ENCODE measurements at regions not wholly inside any gene's neighbourhood (a gene's known extent, or its start where the extent isn't known, plus 50 kb on each side); places are given as distances from the start of the nearest gene placed in this dataset.

GRCh38 chr10:130411496-130412085 lies 275.4 kb downstream of the GLRX3 start:
- H3K9ac ChIP-seq (ENCODE audit: low read depth, low read length), result no peak overlapping the region
- no peaks in the 10 kb centered on the region for H3K27me3 ChIP-seq (ENCODE audit: control insufficient read depth, insufficient read depth, low read length)
- H3K9me3 ChIP-seq (ENCODE audit: control insufficient read depth, insufficient read depth, low read length), result no peaks in the 10 kb centered on the region
- H3K36me3 ChIP-seq (ENCODE audit: control insufficient read depth, insufficient read depth, low read length), result no peaks in the 10 kb centered on the region
- no peaks in the 10 kb centered on the region for H3K4me1 ChIP-seq (ENCODE audit: control insufficient read depth, insufficient read depth, low read length)
- H3K4me3 ChIP-seq (ENCODE audit: low read depth, low read length), result no peak overlapping the region

- no peak overlapping the region for H3K4me3 ChIP-seq (ENCODE audit: low read depth, low read length)
- no peaks in the 10 kb centered on the region for H3K36me3 ChIP-seq (ENCODE audit: control insufficient read depth, insufficient read depth, low read length)
- H3K4me1 ChIP-seq (ENCODE audit: control insufficient read depth, insufficient read depth, low read length), result no peaks in the 10 kb centered on the region
- H3K27me3 ChIP-seq (ENCODE audit: control insufficient read depth, insufficient read depth, low read length), result no peaks in the 10 kb centered on the region
- no peaks in the 10 kb centered on the region for H3K9me3 ChIP-seq (ENCODE audit: control insufficient read depth, insufficient read depth, low read length)
- no peak overlapping the region for H3K9ac ChIP-seq (ENCODE audit: low read depth, low read length)
Observed at GRCh38 chr10:130412317-130412716, 276.1 kb downstream of the GLRX3 start.

GRCh38 chr10:130416334-130417150 lies 280.4 kb downstream of the GLRX3 start:
- Histone ChIP-seq H3K36me3 (ENCODE audit: control insufficient read depth, insufficient read depth, low read length) (no peaks in the 10 kb centered on the region), H3K4me1 (ENCODE audit: control insufficient read depth, insufficient read depth, low read length) (no peaks in the 10 kb centered on the region), H3K9me3 (ENCODE audit: control insufficient read depth, insufficient read depth, low read length) (no peaks in the 10 kb centered on the region), H3K27me3 (ENCODE audit: control insufficient read depth, insufficient read depth, low read length) (no peaks in the 10 kb centered on the region), H3K4me3 (ENCODE audit: low read depth, low read length) (no peak overlapping the region), H3K9ac (ENCODE audit: low read depth, low read length) (no peak overlapping the region)

- no peaks in the 10 kb centered on the region for H3K27me3 ChIP-seq (ENCODE audit: control insufficient read depth, insufficient read depth, low read length)
- H3K4me1 ChIP-seq (ENCODE audit: control insufficient read depth, insufficient read depth, low read length), result no peaks in the 10 kb centered on the region
- no peaks in the 10 kb centered on the region for H3K9me3 ChIP-seq (ENCODE audit: control insufficient read depth, insufficient read depth, low read length)
- H3K4me3 ChIP-seq (ENCODE audit: low read depth, low read length), result no peak overlapping the region
- no peak overlapping the region for H3K9ac ChIP-seq (ENCODE audit: low read depth, low read length)
- no peaks in the 10 kb centered on the region for H3K36me3 ChIP-seq (ENCODE audit: control insufficient read depth, insufficient read depth, low read length)
Observed at GRCh38 chr10:130418731-130419130, 282.5 kb downstream of the GLRX3 start.

GRCh38 chr10:130421909-130422308 lies 285.7 kb downstream of the GLRX3 start:
- H3K4me3 ChIP-seq (ENCODE audit: low read depth, low read length), result no peak overlapping the region

GRCh38 chr10:130422366-130423324 lies 286.5 kb downstream of the GLRX3 start:
- Histone ChIP-seq H3K9me3 (ENCODE audit: control insufficient read depth, insufficient read depth, low read length) (no peaks in the 10 kb centered on the region), H3K36me3 (ENCODE audit: control insufficient read depth, insufficient read depth, low read length) (no peaks in the 10 kb centered on the region), H3K9ac (ENCODE audit: low read depth, low read length) (no peak overlapping the region), H3K4me1 (ENCODE audit: control insufficient read depth, insufficient read depth, low read length) (no peaks in the 10 kb centered on the region), H3K4me3 (ENCODE audit: low read depth, low read length) (no peak overlapping the region), H3K27me3 (ENCODE audit: control insufficient read depth, insufficient read depth, low read length) (no peaks in the 10 kb centered on the region)

More at GRCh38 chr10:130421909-130422308, 285.7 kb downstream of the GLRX3 start:
- Histone ChIP-seq H3K9me3 (ENCODE audit: control insufficient read depth, insufficient read depth, low read length) (no peaks in the 10 kb centered on the region), H3K4me1 (ENCODE audit: control insufficient read depth, insufficient read depth, low read length) (no peaks in the 10 kb centered on the region), H3K9ac (ENCODE audit: low read depth, low read length) (no peak overlapping the region), H3K36me3 (ENCODE audit: control insufficient read depth, insufficient read depth, low read length) (no peaks in the 10 kb centered on the region), H3K27me3 (ENCODE audit: control insufficient read depth, insufficient read depth, low read length) (no peaks in the 10 kb centered on the region)

- Histone ChIP-seq H3K36me3 (ENCODE audit: control insufficient read depth, insufficient read depth, low read length) (no peaks in the 10 kb centered on the region), H3K9me3 (ENCODE audit: control insufficient read depth, insufficient read depth, low read length) (no peaks in the 10 kb centered on the region)
Observed at GRCh38 chr10:130423455-130424305, 287.5 kb downstream of the GLRX3 start.

GRCh38 chr10:130424418-130424817 lies 288.2 kb downstream of the GLRX3 start:
- H3K9ac ChIP-seq (ENCODE audit: low read depth, low read length), result no peak overlapping the region
- H3K36me3 ChIP-seq (ENCODE audit: control insufficient read depth, insufficient read depth, low read length), result no peaks in the 10 kb centered on the region
- H3K4me1 ChIP-seq (ENCODE audit: control insufficient read depth, insufficient read depth, low read length), result no peaks in the 10 kb centered on the region
- H3K27me3 ChIP-seq (ENCODE audit: control insufficient read depth, insufficient read depth, low read length), result no peaks in the 10 kb centered on the region
- no peak overlapping the region for H3K4me3 ChIP-seq (ENCODE audit: low read depth, low read length)
- H3K9me3 ChIP-seq (ENCODE audit: control insufficient read depth, insufficient read depth, low read length), result no peaks in the 10 kb centered on the region

More at GRCh38 chr10:130423455-130424305, 287.5 kb downstream of the GLRX3 start:
- Histone ChIP-seq H3K9ac (ENCODE audit: low read depth, low read length) (no peak overlapping the region), H3K27me3 (ENCODE audit: control insufficient read depth, insufficient read depth, low read length) (no peaks in the 10 kb centered on the region), H3K4me3 (ENCODE audit: low read depth, low read length) (no peak overlapping the region), H3K4me1 (ENCODE audit: control insufficient read depth, insufficient read depth, low read length) (no peaks in the 10 kb centered on the region)

GRCh38 chr10:130425169-130425568 lies 289.0 kb downstream of the GLRX3 start:
- H3K9me3 ChIP-seq (ENCODE audit: control insufficient read depth, insufficient read depth, low read length), result no peaks in the 10 kb centered on the region
- no peaks in the 10 kb centered on the region for H3K27me3 ChIP-seq (ENCODE audit: control insufficient read depth, insufficient read depth, low read length)
- H3K9ac ChIP-seq (ENCODE audit: low read depth, low read length), result no peak overlapping the region
- H3K36me3 ChIP-seq (ENCODE audit: control insufficient read depth, insufficient read depth, low read length), result no peaks in the 10 kb centered on the region
- no peaks in the 10 kb centered on the region for H3K4me1 ChIP-seq (ENCODE audit: control insufficient read depth, insufficient read depth, low read length)
- no peak overlapping the region for H3K4me3 ChIP-seq (ENCODE audit: low read depth, low read length)

GRCh38 chr10:130425881-130426435 lies 289.8 kb downstream of the GLRX3 start:
- Histone ChIP-seq H3K4me3 (ENCODE audit: low read depth, low read length) (no peak overlapping the region), H3K36me3 (ENCODE audit: control insufficient read depth, insufficient read depth, low read length) (no peaks in the 10 kb centered on the region), H3K27me3 (ENCODE audit: control insufficient read depth, insufficient read depth, low read length) (no peaks in the 10 kb centered on the region), H3K9ac (ENCODE audit: low read depth, low read length) (no peak overlapping the region), H3K4me1 (ENCODE audit: control insufficient read depth, insufficient read depth, low read length) (no peaks in the 10 kb centered on the region), H3K9me3 (ENCODE audit: control insufficient read depth, insufficient read depth, low read length) (no peaks in the 10 kb centered on the region)
